ENCODE measurements at regions not wholly inside any gene's neighbourhood (a gene's known extent, or its start where the extent isn't known, plus 50 kb on each side); places are given as distances from the start of the nearest gene placed in this dataset.

DNA sequence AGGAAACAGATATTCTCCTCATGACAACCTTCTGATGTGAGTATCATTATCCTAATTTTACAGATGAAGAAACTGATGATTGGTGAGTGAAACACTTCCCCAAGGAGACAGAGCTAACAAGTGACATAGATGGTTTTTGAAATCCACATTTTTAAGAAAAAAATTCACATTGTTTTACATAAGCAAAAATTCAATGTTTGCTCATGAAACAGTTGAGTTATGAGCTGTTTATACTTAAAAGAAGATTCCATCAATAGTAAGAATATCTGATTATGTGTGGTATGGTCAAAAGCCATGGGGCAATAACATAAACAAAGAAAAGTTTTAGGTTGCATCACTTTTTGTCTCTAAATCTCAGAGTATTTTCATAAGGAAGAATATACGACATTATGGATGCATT lies 167.9 kb upstream of the PAPPA start:
- DNase-seq: no peak
- Histone ChIP-seq H2AFZ (ENCODE audit: low read length) (no peak overlapping the region), H3K4me3 (ENCODE audit: low read length) (no peak overlapping the region), H3K79me2 (ENCODE audit: low read length) (no peaks in the 10 kb centered on the region), H3K4me2 (ENCODE audit: low read depth, low read length) (no peak overlapping the region), H3K9ac (ENCODE audit: low read length) (no peak overlapping the region), H3K27me3 (replicated peaks; ENCODE audit: insufficient read depth, low read length) (no peaks in the 10 kb centered on the region), H3K27ac (ENCODE audit: low read length) (no peak overlapping the region), H3K9me2 (replicated peaks; ENCODE audit: insufficient read depth, low read length) (no peaks in the 10 kb centered on the region), H4K20me1 (ENCODE audit: insufficient read depth, low read length) (no peaks in the 10 kb centered on the region), H3K4me1 (ENCODE audit: low read length) (no peaks in the 10 kb centered on the region), H3K36me3 (replicated peaks; ENCODE audit: insufficient read depth, low read length) (no peaks in the 10 kb centered on the region), H3K9me3 (replicated peaks; ENCODE audit: insufficient read depth, low read length) (no peaks in the 10 kb centered on the region), H3F3A (ENCODE audit: insufficient read depth, low read length) (no peaks in the 10 kb centered on the region)
- no peak for TF ChIP-seq EZH2 (optimal IDR thresholded peaks at IDR 0.05; ENCODE audit: low read depth, low read length)

DNA sequence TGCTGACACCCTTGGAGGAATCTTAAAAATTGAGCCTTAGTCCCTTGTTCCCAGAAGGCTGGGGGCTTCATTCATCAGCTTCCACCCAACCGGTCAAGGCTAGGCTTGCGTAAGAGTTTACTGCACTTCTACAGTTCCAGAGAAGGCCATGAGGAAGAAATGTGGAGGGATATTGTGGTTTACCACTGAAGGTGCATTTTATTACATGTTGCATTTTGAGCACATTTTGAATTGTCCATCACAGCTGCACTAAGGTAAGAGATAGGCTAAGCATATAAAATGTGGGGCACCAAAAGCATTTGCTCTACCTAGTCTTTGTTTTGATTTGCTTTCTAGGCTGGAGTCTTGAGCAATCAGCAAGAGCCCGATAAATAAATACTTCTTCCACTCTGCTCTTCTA lies 167.1 kb upstream of the PAPPA start:
- Histone ChIP-seq H4K20me1 (ENCODE audit: insufficient read depth, low read length) (no peaks in the 10 kb centered on the region), H3K9me2 (replicated peaks; ENCODE audit: insufficient read depth, low read length) (no peaks in the 10 kb centered on the region), H3K9me3 (replicated peaks; ENCODE audit: insufficient read depth, low read length) (no peaks in the 10 kb centered on the region), H3K36me3 (replicated peaks; ENCODE audit: insufficient read depth, low read length) (no peaks in the 10 kb centered on the region), H3K4me1 (ENCODE audit: low read length) (no peaks in the 10 kb centered on the region), H3K79me2 (ENCODE audit: low read length) (no peaks in the 10 kb centered on the region), H3K27me3 (replicated peaks; ENCODE audit: insufficient read depth, low read length) (no peaks in the 10 kb centered on the region), H3K27ac (ENCODE audit: low read length) (no peak overlapping the region), H2AFZ (ENCODE audit: low read length) (no peak overlapping the region), H3F3A (ENCODE audit: insufficient read depth, low read length) (no peaks in the 10 kb centered on the region), H3K9ac (ENCODE audit: low read length) (no peak overlapping the region), H3K4me3 (ENCODE audit: low read length) (no peak overlapping the region), H3K4me2 (ENCODE audit: low read depth, low read length) (no peak overlapping the region)
- DNase-seq: no peak
- TF ChIP-seq EZH2 (optimal IDR thresholded peaks at IDR 0.05; ENCODE audit: low read depth, low read length) (no peak), CTCF (IDR thresholded peaks at IDR 0.05; ENCODE audit: low read length) (no peak), EZH2phosphoT487 (IDR thresholded peaks at IDR 0.05; ENCODE audit: low read length) (no peak)

DNA sequence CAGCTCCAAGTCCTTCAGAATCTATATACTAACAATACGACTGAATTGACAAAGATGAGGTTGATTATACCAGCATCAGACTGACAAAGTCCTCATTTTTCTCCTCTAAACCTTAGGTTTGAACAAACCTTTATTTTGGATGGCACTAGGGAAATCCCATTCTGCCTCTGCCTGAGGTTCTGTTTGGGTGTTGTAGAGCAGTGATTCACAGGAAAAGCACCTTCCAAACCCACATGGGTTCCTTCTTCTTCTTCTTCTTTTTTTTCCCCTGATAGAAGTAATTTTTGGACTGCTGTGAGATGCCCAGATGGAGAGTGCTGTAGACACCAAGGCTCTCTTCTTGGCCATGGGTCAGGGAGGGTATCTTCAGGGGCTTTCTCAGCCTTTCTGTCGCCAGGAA lies 164.9 kb upstream of the PAPPA start:
- Histone ChIP-seq H3K27ac (ENCODE audit: low read length) (no peak overlapping the region), H3K27me3 (replicated peaks; ENCODE audit: insufficient read depth, low read length) (no peaks in the 10 kb centered on the region), H3F3A (ENCODE audit: insufficient read depth, low read length) (no peaks in the 10 kb centered on the region), H3K9me3 (replicated peaks; ENCODE audit: insufficient read depth, low read length) (no peaks in the 10 kb centered on the region), H3K4me1 (ENCODE audit: low read length) (no peaks in the 10 kb centered on the region), H3K36me3 (replicated peaks; ENCODE audit: insufficient read depth, low read length) (no peaks in the 10 kb centered on the region), H3K9ac (ENCODE audit: low read length) (no peak overlapping the region), H3K4me3 (ENCODE audit: low read length) (no peak overlapping the region), H3K4me2 (ENCODE audit: low read depth, low read length) (no peak overlapping the region), H2AFZ (ENCODE audit: low read length) (no peak overlapping the region), H3K9me2 (replicated peaks; ENCODE audit: insufficient read depth, low read length) (no peaks in the 10 kb centered on the region), H4K20me1 (ENCODE audit: insufficient read depth, low read length) (no peaks in the 10 kb centered on the region), H3K79me2 (ENCODE audit: low read length) (no peaks in the 10 kb centered on the region)
- DNase-seq: no peak
- TF ChIP-seq EZH2 (optimal IDR thresholded peaks at IDR 0.05; ENCODE audit: low read depth, low read length) (no peak), EZH2phosphoT487 (IDR thresholded peaks at IDR 0.05; ENCODE audit: low read length) (no peak), CTCF (IDR thresholded peaks at IDR 0.05; ENCODE audit: low read length) (no peak)

- H3K9me2 ChIP-seq (replicated peaks; ENCODE audit: insufficient read depth, low read length): no peaks in the 10 kb centered on the region
Measured at GRCh38 chr9:115989831-115990230, 163.8 kb upstream of the PAPPA start.

More at GRCh38 chr9:115989831-115990230, 163.8 kb upstream of the PAPPA start:
- no peaks in the 10 kb centered on the region for H3K9me3 ChIP-seq (replicated peaks; ENCODE audit: insufficient read depth, low read length)
- TF ChIP-seq CTCF (IDR thresholded peaks at IDR 0.05; ENCODE audit: low read length) (no peak), EZH2phosphoT487 (IDR thresholded peaks at IDR 0.05; ENCODE audit: low read length) (no peak), EZH2 (optimal IDR thresholded peaks at IDR 0.05; ENCODE audit: low read depth, low read length) (no peak)
- no peak overlapping the region for H3K4me2 ChIP-seq (ENCODE audit: low read depth, low read length)
- no peak overlapping the region for H3K4me3 ChIP-seq (ENCODE audit: low read length)
- H3K9ac ChIP-seq (ENCODE audit: low read length): no peak overlapping the region
- no peaks in the 10 kb centered on the region for H3K4me1 ChIP-seq (ENCODE audit: low read length)
- H2AFZ ChIP-seq (ENCODE audit: low read length): no peak overlapping the region
- H3K27ac ChIP-seq (ENCODE audit: low read length): no peak overlapping the region
- H4K20me1 ChIP-seq (ENCODE audit: insufficient read depth, low read length): no peaks in the 10 kb centered on the region
- no peaks in the 10 kb centered on the region for H3K27me3 ChIP-seq (replicated peaks; ENCODE audit: insufficient read depth, low read length)
- H3F3A ChIP-seq (ENCODE audit: insufficient read depth, low read length): no peaks in the 10 kb centered on the region
- DNase-seq: no peak
- H3K79me2 ChIP-seq (ENCODE audit: low read length): no peaks in the 10 kb centered on the region
- H3K36me3 ChIP-seq (replicated peaks; ENCODE audit: insufficient read depth, low read length): no peaks in the 10 kb centered on the region
